GDM1 (cell line): ENCODE measurements at regions not wholly inside any gene's neighbourhood (a gene's known extent, or its start where the extent isn't known, plus 50 kb on each side); places are given as distances from the start of the nearest gene placed in this dataset.

ENCODE experiments used
- DNase-seq: peaks from one replicate; lab custom pipeline; 2025; lab: John Stamatoyannopoulos, UW

DNA sequence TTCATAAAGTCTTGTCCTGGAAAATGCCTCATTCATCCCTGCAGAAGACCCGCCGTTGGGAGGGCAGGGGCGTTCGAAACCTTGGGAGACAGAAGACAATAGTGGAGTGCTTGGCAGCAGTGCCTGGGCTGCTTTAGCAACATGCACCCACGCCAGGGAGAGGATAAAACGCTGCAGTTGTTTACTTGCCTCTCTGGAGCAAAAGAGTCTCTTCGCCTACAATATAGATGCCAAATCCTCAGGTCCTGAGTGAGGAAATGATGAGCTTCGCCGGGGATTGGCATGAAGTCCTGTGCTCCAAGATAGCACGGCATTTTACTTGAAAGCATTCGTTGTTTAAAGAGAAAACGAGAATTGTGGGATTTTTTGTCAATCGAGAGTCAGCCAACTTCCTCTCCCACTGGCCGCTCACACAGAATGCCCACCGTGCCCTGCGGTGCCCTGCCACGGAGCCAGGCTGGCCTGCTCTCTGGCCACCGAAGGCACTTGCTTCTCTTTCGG, 152.5 kb upstream of the POU3F3 start:
- no peak for DNase-seq

- no peak for DNase-seq
Measured at GRCh38 chr2:104702031-104702850, 151.7 kb upstream of the POU3F3 start.

GRCh38 chr2:104703669-104704068, 150.2 kb upstream of the POU3F3 start:
- DNase-seq: no peak

- DNase-seq: no peak
Measured at GRCh38 chr2:104704496-104705245, 149.2 kb upstream of the POU3F3 start.

- no peak for DNase-seq
Measured at GRCh38 chr2:104707056-104707455, 146.9 kb upstream of the POU3F3 start.

DNA sequence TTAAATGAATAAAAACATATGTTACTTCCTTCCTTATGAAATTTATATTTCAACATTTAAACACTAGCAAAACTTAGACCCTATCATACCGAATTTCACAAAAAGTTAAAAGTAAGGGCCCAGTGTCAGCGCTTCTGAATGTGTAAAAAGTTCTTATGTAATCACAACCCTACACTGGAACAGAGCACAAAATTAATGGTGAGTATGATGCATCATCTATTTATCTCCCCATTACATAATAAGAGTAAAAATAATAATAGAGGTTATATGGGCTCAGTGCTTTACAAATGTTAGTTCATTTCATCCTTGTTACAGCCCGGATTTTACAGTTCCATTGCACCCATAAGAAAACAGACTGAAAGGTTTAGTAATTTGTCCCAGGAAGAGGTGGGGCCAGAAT, 144.9 kb upstream of the POU3F3 start:
- no peak for DNase-seq

GRCh38 chr2:104716061-104716460, 137.9 kb upstream of the POU3F3 start:
- no peak for DNase-seq

GRCh38 chr2:104733226-104733943, 120.5 kb upstream of the POU3F3 start:
- DNase-seq: peak; percentile 27

- peak; percentile 32 for DNase-seq
Measured at GRCh38 chr2:104734937-104735586, 118.9 kb upstream of the POU3F3 start.

- DNase-seq: no peak
Measured at GRCh38 chr2:104736026-104736425, 117.9 kb upstream of the POU3F3 start.

DNA sequence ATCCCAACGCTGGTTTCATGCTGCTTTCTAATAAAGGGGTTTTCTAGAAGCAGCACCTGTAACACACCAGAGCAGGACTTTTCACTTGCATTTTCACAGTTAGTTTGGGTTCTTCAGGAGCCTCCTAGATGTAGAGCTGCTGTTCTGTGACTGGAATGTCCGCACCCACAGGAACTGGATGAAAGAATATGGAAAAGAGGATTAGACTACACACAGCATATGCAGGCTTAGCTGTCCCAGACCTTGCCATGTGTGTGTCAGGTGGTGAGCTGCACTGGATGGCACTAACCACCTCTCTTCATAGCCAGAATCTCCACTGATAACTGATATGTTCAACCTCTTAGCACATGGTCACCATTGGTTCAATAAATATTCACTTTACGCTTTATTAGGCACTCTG, 112.1 kb upstream of the POU3F3 start:
- DNase-seq: no peak

DNA sequence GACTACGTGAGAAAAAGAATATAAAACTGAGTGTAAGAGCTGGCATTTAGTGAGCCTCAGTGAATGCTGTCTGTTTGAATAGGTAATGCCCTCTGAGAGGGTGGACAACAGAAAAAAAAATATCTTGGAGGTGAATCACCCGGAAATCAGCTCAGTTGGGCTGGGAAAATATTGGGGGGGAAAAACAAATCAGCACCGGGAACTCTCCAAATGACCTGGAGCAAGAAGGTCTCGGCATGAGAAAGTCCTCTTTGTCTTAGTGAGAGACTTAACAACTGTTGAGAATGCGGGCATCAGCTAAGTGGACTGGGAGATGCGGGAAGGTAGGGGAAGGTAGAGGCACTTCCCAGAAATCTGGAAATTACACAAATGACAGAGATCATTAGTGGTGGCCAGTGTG, 109.4 kb upstream of the POU3F3 start:
- no peak for DNase-seq

DNA sequence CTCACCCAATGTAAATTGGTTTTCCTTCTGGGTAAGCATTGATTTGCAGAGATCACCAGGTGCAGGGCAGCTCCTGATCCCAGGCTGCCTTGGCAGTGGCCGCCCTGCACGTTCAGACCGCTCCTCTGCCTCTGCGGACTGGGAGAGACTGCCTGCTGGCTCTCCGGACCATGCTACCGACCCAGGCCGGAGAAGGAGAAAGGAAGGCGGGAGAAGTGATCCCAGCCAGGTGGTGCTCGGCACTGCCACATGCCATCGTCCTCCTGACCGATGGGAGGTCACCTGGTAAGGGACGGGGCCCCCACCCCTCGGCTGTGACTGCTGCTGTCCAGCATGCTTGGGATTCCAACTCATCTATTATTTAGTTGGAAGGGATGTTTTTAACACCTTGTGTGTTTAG, 108.1 kb upstream of the POU3F3 start:
- DNase-seq: no peak

GRCh38 chr2:104746299-104746698, 107.6 kb upstream of the POU3F3 start:
- no peak for DNase-seq

DNA sequence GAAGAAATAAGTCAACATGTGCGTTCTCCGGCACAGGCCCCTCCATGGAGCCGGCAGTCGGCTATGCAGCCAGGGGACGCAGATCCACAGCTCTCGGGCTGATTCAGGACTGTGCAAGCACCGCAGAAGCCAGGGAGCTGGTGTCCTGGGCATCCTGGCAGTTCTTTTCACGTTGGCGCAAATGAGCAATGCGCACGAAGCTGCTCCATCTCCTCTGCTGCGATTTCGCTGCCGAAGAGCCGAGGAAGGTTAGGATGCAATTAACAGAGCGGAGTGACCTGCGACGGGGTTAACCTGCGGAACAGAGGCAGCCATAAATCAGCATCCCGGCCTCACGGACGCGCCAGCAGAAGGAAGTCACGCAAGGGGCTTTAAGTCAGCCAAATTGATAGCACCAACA, 107.1 kb upstream of the POU3F3 start:
- no peak for DNase-seq

- DNase-seq: no peak
Measured at GRCh38 chr2:104749856-104750460, 104.0 kb upstream of the POU3F3 start.

DNA sequence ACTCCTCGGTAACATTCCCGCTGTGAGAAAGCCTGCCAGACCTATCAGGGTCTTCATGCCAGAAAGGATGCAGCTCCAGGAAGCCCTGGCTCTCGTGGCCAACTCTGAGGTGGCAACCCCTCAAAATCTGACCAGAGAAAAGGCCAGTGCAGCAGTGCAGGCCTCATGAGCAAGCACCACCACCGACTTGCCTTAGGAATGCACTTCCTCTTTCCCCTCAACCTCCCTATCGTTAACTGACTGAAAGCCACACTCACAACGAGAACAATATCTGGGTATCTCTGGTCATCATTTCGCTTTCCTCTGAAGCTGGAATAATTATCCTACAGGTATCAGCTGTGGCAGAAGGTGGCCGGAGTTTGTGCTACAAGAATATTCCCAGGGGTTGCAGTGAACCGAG, 101.4 kb upstream of the POU3F3 start:
- DNase-seq: no peak

- peak; percentile 89 for DNase-seq
Measured at GRCh38 chr2:104755026-104755878, 98.7 kb upstream of the POU3F3 start.

GRCh38 chr2:104756118-104756517, 97.8 kb upstream of the POU3F3 start:
- DNase-seq: no peak

GRCh38 chr2:104757056-104757455, 96.9 kb upstream of the POU3F3 start:
- no peak for DNase-seq

GRCh38 chr2:104758199-104758620, 95.7 kb upstream of the POU3F3 start:
- no peak for DNase-seq
